ENCODE measurements at regions not wholly inside any gene's neighbourhood (a gene's known extent, or its start where the extent isn't known, plus 50 kb on each side); places are given as distances from the start of the nearest gene placed in this dataset.

GRCh38 chr14:97773598-97773997 is 976.4 kb downstream of the VRK1 start:
- Histone ChIP-seq H3K79me2 (ENCODE audit: insufficient read depth, low read length) (no peaks in the 10 kb centered on the region), H3K9ac (ENCODE audit: low read length) (no peak overlapping the region), H2AFZ (ENCODE audit: low read depth, low read length) (no peak overlapping the region), H3K27me3 (ENCODE audit: insufficient read depth, low read length) (no peaks in the 10 kb centered on the region), H3K36me3 (ENCODE audit: insufficient read depth, low read length) (no peaks in the 10 kb centered on the region), H3K4me3 (ENCODE audit: insufficient read depth, low read depth, low read length) (no peak overlapping the region), H3K9me3 (ENCODE audit: insufficient read depth, low read depth, low read length) (peaks cover 8% of the 10 kb centered on the region), H4K20me1 (ENCODE audit: insufficient read depth, low read length) (no peaks in the 10 kb centered on the region), H3K27ac (ENCODE audit: low read depth, low read length) (no peak overlapping the region), H3K4me1 (ENCODE audit: insufficient read depth, low read length) (no peaks in the 10 kb centered on the region), H3K4me2 (ENCODE audit: low read length) (no peak overlapping the region)
- FAIRE-seq = no peak
- TF ChIP-seq EZH2 (IDR thresholded peaks at IDR 0.05; ENCODE audit: insufficient read depth, low read length) (no peak), CTCF (IDR thresholded peaks at IDR 0.05; ENCODE audit: insufficient read depth, low read depth, low read length) (no peak)
- peaks cover 19% of the 10 kb centered on the region for H3K27me3 Mint-ChIP-seq (ENCODE audit: low read depth, unreplicated experiment)
- H3K27ac Mint-ChIP-seq (ENCODE audit: unreplicated experiment) = no peak overlapping the region
- H3K4me1 Mint-ChIP-seq (ENCODE audit: low read depth, unreplicated experiment) = no peaks in the 10 kb centered on the region
- no peak for DNase-seq (ENCODE audit: low read depth)
- no peak overlapping the region for H3K4me3 Mint-ChIP-seq (ENCODE audit: unreplicated experiment)
- H3K36me3 Mint-ChIP-seq (ENCODE audit: low read depth, unreplicated experiment) = no peaks in the 10 kb centered on the region
- no peaks in the 10 kb centered on the region for H3K9me3 Mint-ChIP-seq (ENCODE audit: unreplicated experiment)

- Histone ChIP-seq H3K27me3 (ENCODE audit: insufficient read depth, low read length) (no peaks in the 10 kb centered on the region), H4K20me1 (ENCODE audit: insufficient read depth, low read length) (no peaks in the 10 kb centered on the region), H3K9me3 (ENCODE audit: insufficient read depth, low read depth, low read length) (peaks cover 6% of the 10 kb centered on the region), H3K27ac (ENCODE audit: low read depth, low read length) (no peak overlapping the region), H3K4me3 (ENCODE audit: insufficient read depth, low read depth, low read length) (no peak overlapping the region), H3K4me2 (ENCODE audit: low read length) (no peak overlapping the region), H3K36me3 (ENCODE audit: insufficient read depth, low read length) (no peaks in the 10 kb centered on the region), H3K79me2 (ENCODE audit: insufficient read depth, low read length) (no peaks in the 10 kb centered on the region), H3K9ac (ENCODE audit: low read length) (no peak overlapping the region), H3K4me1 (ENCODE audit: insufficient read depth, low read length) (no peaks in the 10 kb centered on the region), H2AFZ (ENCODE audit: low read depth, low read length) (no peak overlapping the region)
- H3K4me1 Mint-ChIP-seq (ENCODE audit: low read depth, unreplicated experiment) = no peaks in the 10 kb centered on the region
- H3K36me3 Mint-ChIP-seq (ENCODE audit: low read depth, unreplicated experiment) = no peaks in the 10 kb centered on the region
- no peak overlapping the region for H3K4me3 Mint-ChIP-seq (ENCODE audit: unreplicated experiment)
- H3K27me3 Mint-ChIP-seq (ENCODE audit: low read depth, unreplicated experiment) = peaks cover 14% of the 10 kb centered on the region
- TF ChIP-seq EZH2 (IDR thresholded peaks at IDR 0.05; ENCODE audit: insufficient read depth, low read length) (no peak), CTCF (IDR thresholded peaks at IDR 0.05; ENCODE audit: insufficient read depth, low read depth, low read length) (no peak)
- H3K9me3 Mint-ChIP-seq (ENCODE audit: unreplicated experiment) = no peaks in the 10 kb centered on the region
- no peak for DNase-seq (ENCODE audit: low read depth)
- FAIRE-seq = no peak
- H3K27ac Mint-ChIP-seq (ENCODE audit: unreplicated experiment) = no peak overlapping the region
Observed at GRCh38 chr14:97776890-97777558, 979.8 kb downstream of the VRK1 start.

- no peak for TF ChIP-seq CTCF (IDR thresholded peaks at IDR 0.05; ENCODE audit: insufficient read depth, low read depth, low read length)
- TF ChIP-seq EZH2 (IDR thresholded peaks at IDR 0.05; ENCODE audit: insufficient read depth, low read length) = no peak
- Histone ChIP-seq H3K36me3 (ENCODE audit: insufficient read depth, low read length) (no peaks in the 10 kb centered on the region), H4K20me1 (ENCODE audit: insufficient read depth, low read length) (no peaks in the 10 kb centered on the region), H3K79me2 (ENCODE audit: insufficient read depth, low read length) (no peaks in the 10 kb centered on the region), H3K9ac (ENCODE audit: low read length) (no peak overlapping the region), H3K9me3 (ENCODE audit: insufficient read depth, low read depth, low read length) (peaks cover 4% of the 10 kb centered on the region), H3K4me3 (ENCODE audit: insufficient read depth, low read depth, low read length) (no peak overlapping the region), H3K4me1 (ENCODE audit: insufficient read depth, low read length) (no peaks in the 10 kb centered on the region), H3K27me3 (ENCODE audit: insufficient read depth, low read length) (no peaks in the 10 kb centered on the region), H3K4me2 (ENCODE audit: low read length) (no peak overlapping the region), H2AFZ (ENCODE audit: low read depth, low read length) (no peak overlapping the region), H3K27ac (ENCODE audit: low read depth, low read length) (no peak overlapping the region)
- Mint-ChIP-seq H3K4me3 (ENCODE audit: unreplicated experiment) (no peak overlapping the region), H3K9me3 (ENCODE audit: unreplicated experiment) (no peaks in the 10 kb centered on the region), H3K4me1 (ENCODE audit: low read depth, unreplicated experiment) (no peaks in the 10 kb centered on the region), H3K27ac (ENCODE audit: unreplicated experiment) (no peak overlapping the region), H3K27me3 (ENCODE audit: low read depth, unreplicated experiment) (peaks cover 13% of the 10 kb centered on the region), H3K36me3 (ENCODE audit: low read depth, unreplicated experiment) (no peaks in the 10 kb centered on the region)
- no peak for DNase-seq (ENCODE audit: low read depth)
- FAIRE-seq = no peak
Observed at GRCh38 chr14:97777622-97778355, 980.6 kb downstream of the VRK1 start.

Data from astrocyte (in vitro differentiated cells and primary cell).